ENCODE measurements at regions not wholly inside any gene's neighbourhood (a gene's known extent, or its start where the extent isn't known, plus 50 kb on each side); places are given as distances from the start of the nearest gene placed in this dataset.

GRCh38 chr2:204451766-204452165 lies 93.5 kb upstream of the PARD3B start (continued):
- TF ChIP-seq BATF2 (CRISPR knock-in tag; IDR thresholded peaks at IDR 0.05): no peak

GRCh38 chr2:204452464-204453023 lies 92.7 kb upstream of the PARD3B start:
- H3K79me2 ChIP-seq (ENCODE audit: insufficient read depth, low read length): no peaks in the 10 kb centered on the region
- peaks cover 9% of the 10 kb centered on the region; the same call in 1 of the 2 replicates for H3K4me1 ChIP-seq (ENCODE audit: insufficient read depth, low read length)
- H3K4me2 ChIP-seq (ENCODE audit: low read depth, low read length): no peak overlapping the region
- H3K27me3 ChIP-seq (ENCODE audit: control insufficient read depth in 1 of 2, insufficient read depth in 2 of 2, low read length in 2 of 2): no peaks in the 10 kb centered on the region
- FAIRE-seq (no peak), ATAC-seq (peak; percentile 82), DNase-seq (ENCODE audit: low spot score) (peak; percentile 74)
- H2AFZ ChIP-seq (ENCODE audit: low read length): no peak overlapping the region
- H3K9me3 ChIP-seq (ENCODE audit: low read length): no peaks in the 10 kb centered on the region
- no peak overlapping the region for H3K27ac ChIP-seq (ENCODE audit: extremely low read length, insufficient read depth, low read length)
- no peaks in the 10 kb centered on the region for H3K36me3 ChIP-seq (replicated peaks in 1 of 2; ENCODE audit: control insufficient read depth in 1 of 2, insufficient read depth in 2 of 2, low read length in 2 of 2)
- intact Hi-C loops (cut with micrococcal nuclease; ENCODE audit: unreplicated experiment) (no loop called here), in situ Hi-C loops (cut with HindIII; ENCODE audit: extremely low pct_ligation_motif_present, low pct_unique_long_range_greater_than_20kb) (no loop called here)
- BruUV-seq (replicated peaks): no TSS peak
- 0% methylated on average over 7 of the region's 7 CpGs for WGBS (ENCODE audit: low lambda C conversion rate)
- CTCF ChIA-PET (ENCODE audit: low intra/inter-chr PET ratio, low total read pairs): no interaction called here
- H4K20me1 ChIP-seq (ENCODE audit: insufficient read depth, low read length): no peaks in the 10 kb centered on the region
- no peak overlapping the region for H3K4me3 ChIP-seq (replicated peaks in 1 of 3; ENCODE audit: insufficient read depth in 1 of 3, low read depth in 2 of 3, low read length in 3 of 3)
- POLR2A ChIA-PET: no interaction called here
- TF ChIP-seq RFX3 (CRISPR knock-in tag; IDR thresholded peaks at IDR 0.05) (peak; percentile 24; the same call in 1 of the 2 replicates), RFX1 (IDR thresholded peaks at IDR 0.05) (peak; percentile 52; the same call in 1 of the 2 replicates), BCL3 (CRISPR knock-in tag; IDR thresholded peaks at IDR 0.05) (no peak)
- H3K9ac ChIP-seq (ENCODE audit: insufficient read depth, low read depth, low read length): no peak overlapping the region

- Histone ChIP-seq H3K27ac (ENCODE audit: extremely low read length, insufficient read depth, low read length) (no peak overlapping the region), H3K9me3 (ENCODE audit: low read length) (0 out of 2 replicates have a peak, but pooled peaks cover 7% of the 10 kb centered on the region), H3K4me3 (replicated peaks in 1 of 3; ENCODE audit: insufficient read depth in 1 of 3, low read depth in 2 of 3, low read length in 3 of 3) (no peak overlapping the region), H3K27me3 (ENCODE audit: control insufficient read depth in 1 of 2, insufficient read depth in 2 of 2, low read length in 2 of 2) (no peaks in the 10 kb centered on the region), H3K4me1 (ENCODE audit: insufficient read depth, low read length) (peaks cover 9% of the 10 kb centered on the region; the same call in 1 of the 2 replicates), H3K4me2 (ENCODE audit: low read depth, low read length) (peak overlapping the region; percentile 9; the same call in 1 of the 2 replicates), H3K36me3 (replicated peaks in 1 of 2; ENCODE audit: control insufficient read depth in 1 of 2, insufficient read depth in 2 of 2, low read length in 2 of 2) (no peaks in the 10 kb centered on the region), H3K79me2 (ENCODE audit: insufficient read depth, low read length) (no peaks in the 10 kb centered on the region), H2AFZ (ENCODE audit: low read length) (no peak overlapping the region), H4K20me1 (ENCODE audit: insufficient read depth, low read length) (no peaks in the 10 kb centered on the region), H3K9ac (ENCODE audit: insufficient read depth, low read depth, low read length) (no peak overlapping the region)
- ATAC-seq (peak; percentile 63; the same call in 2 of the 3 replicates), FAIRE-seq (no peak), DNase-seq (ENCODE audit: low spot score) (no peak)
- BruUV-seq (replicated peaks): no TSS peak
- ChIA-PET POLR2A (no interaction called here), CTCF (ENCODE audit: low intra/inter-chr PET ratio, low total read pairs) (no interaction called here)
- WGBS (ENCODE audit: low lambda C conversion rate): under 1% methylated on average over 4 of the region's 7 CpGs
- intact Hi-C loops (cut with micrococcal nuclease; ENCODE audit: unreplicated experiment): no loop called here
- in situ Hi-C loops (cut with HindIII; ENCODE audit: extremely low pct_ligation_motif_present, low pct_unique_long_range_greater_than_20kb): no loop called here
- TF ChIP-seq ZBTB7A (CRISPR knock-in tag; IDR thresholded peaks at IDR 0.05): no peak
- TF ChIP-seq ZNF230 (CRISPR knock-in tag; IDR thresholded peaks at IDR 0.05): no peak
- TF ChIP-seq NFE2 (CRISPR knock-in tag; IDR thresholded peaks at IDR 0.05): no peak
- 0 out of 2 replicates have a peak, but pooled peaks have one; percentile 30 for TF ChIP-seq ESRRA (CRISPR knock-in tag; IDR thresholded peaks at IDR 0.05; ENCODE audit: low read depth)
- no peak for TF ChIP-seq SMARCE1 (IDR thresholded peaks at IDR 0.05; ENCODE audit: borderline replicate concordance)
- no peak for TF ChIP-seq FOXO4 (CRISPR knock-in tag; conservative IDR thresholded peaks at IDR 0.05)
- TF ChIP-seq PAWR (CRISPR knock-in tag; IDR thresholded peaks at IDR 0.05; ENCODE audit: borderline replicate concordance): no peak
- no peak for TF ChIP-seq ELF3 (CRISPR knock-in tag; IDR thresholded peaks at IDR 0.05)
- TF ChIP-seq ZBTB42 (CRISPR knock-in tag; IDR thresholded peaks at IDR 0.05): no peak
- TF ChIP-seq ZMYM4 (CRISPR knock-in tag; IDR thresholded peaks at IDR 0.05): 0 out of 2 replicates have a peak, but pooled peaks have one; percentile 25
Measured at GRCh38 chr2:204453730-204454167, 91.5 kb upstream of the PARD3B start.
